Esophagus muscularis mucosa (tissue), 4 donors: ENCODE measurements at regions not wholly inside any gene's neighbourhood (a gene's known extent, or its start where the extent isn't known, plus 50 kb on each side); places are given as distances from the start of the nearest gene placed in this dataset.

Experiments
- DNase-seq: peaks from one replicate; pipeline ENCODE4 v3.0.0-alpha.2; 2017; ENCODE audit errors: extremely low spot score
- H3K27ac ChIP-seq, 4 donors: fragments of 200-600 bp; sonication (generic); replicated peaks in 1 of 4; 1 replicate in 3 of 4; 2 replicates in 1 of 4; pipeline ENCODE4 v1.5.1; 2016 to 2019; ENCODE audit warnings: mild to moderate bottlenecking in 1 of 4
- H3K27me3 ChIP-seq, 4 donors: fragments of 200-600 bp; sonication (generic); one replicate each; pipeline versions ENCODE4 v1.5.1 to v1.6.0; 2016 to 2019
- H3K36me3 ChIP-seq, 4 donors: fragments of 200-600 bp; sonication (generic); one replicate each; pipeline ENCODE4 v1.5.1; 2016 to 2019
- H3K4me1 ChIP-seq, 4 donors: fragments of 200-600 bp; sonication (generic); one replicate each; pipeline ENCODE4 v1.5.1; 2016 to 2019
- H3K4me3 ChIP-seq, 4 donors: fragments of 200-600 bp; sonication (generic); 1 replicate in 2 of 4; 2 replicates in 2 of 4; pipeline ENCODE4 v1.5.1; 2016 to 2019; ENCODE audit warnings: mild to moderate bottlenecking in 4 of 4, moderate library complexity in 1 of 4
- H3K9me3 ChIP-seq, 4 donors: fragments of 200-600 bp; sonication (generic); 1 replicate in 3 of 4; 2 replicates in 1 of 4; pipeline ENCODE4 v1.5.1; 2016 to 2019
- CTCF ChIP-seq, 3 experiments: fragments of 200-600 bp in 2 of 3; fragments of 450-650 bp in 1 of 3; sonication (generic) in 2 of 3; IDR thresholded peaks; one replicate each; pipeline ENCODE4 v1.5.1; 2017 to 2019; ENCODE audit warnings: antibody characterized with exemption in 3 of 3, mild to moderate bottlenecking in 2 of 3, moderate library complexity in 1 of 3
- EP300 ChIP-seq: sonication (generic); formaldehyde crosslinking; IDR thresholded peaks from one replicate; pipeline ENCODE4 v1.6.1; 2017; ENCODE audit warnings: antibody characterized with exemption
- POLR2A ChIP-seq: fragments of 450-650 bp; IDR thresholded peaks from one replicate; pipeline ENCODE4 v1.6.1; 2017; ENCODE audit warnings: antibody characterized with exemption, moderate library complexity, mild to moderate bottlenecking, low read depth
- POLR2AphosphoS5 ChIP-seq, 2 donors: sonication (generic); formaldehyde crosslinking; IDR thresholded peaks; one replicate each; pipeline ENCODE4 v1.6.1; 2017; ENCODE audit warnings: antibody characterized with exemption in 2 of 2
- WGBS: methylation state at CpG from one replicate; pipeline ENCODE4 v1.1.5; 2018; 5-methylcytosine and 5-hydroxymethylcytosine counted together
- intact Hi-C: fragments of 100-400 bp; cut with DNase I; formaldehyde crosslinking; loops from one replicate; pipeline ENCODE4 v1.15.1; 2023

- no peak overlapping the region for H3K4me3 ChIP-seq
- DNase-seq = no peak
- H3K36me3 ChIP-seq = no peaks in the 10 kb centered on the region
- H3K9me3 ChIP-seq = no peaks in the 10 kb centered on the region
- intact Hi-C loops = no loop called here
- no peaks in the 10 kb centered on the region for H3K27me3 ChIP-seq
- peaks cover 0 to 3% (median 0%) of the 10 kb centered on the region in 4 donors for H3K4me1 ChIP-seq
- no peak for TF ChIP-seq POLR2A
- no peak overlapping the region for H3K27ac ChIP-seq
These were observed 205.8 kb upstream of the CXCL13 start for GRCh38 chr4:77399831-77400230.

DNA sequence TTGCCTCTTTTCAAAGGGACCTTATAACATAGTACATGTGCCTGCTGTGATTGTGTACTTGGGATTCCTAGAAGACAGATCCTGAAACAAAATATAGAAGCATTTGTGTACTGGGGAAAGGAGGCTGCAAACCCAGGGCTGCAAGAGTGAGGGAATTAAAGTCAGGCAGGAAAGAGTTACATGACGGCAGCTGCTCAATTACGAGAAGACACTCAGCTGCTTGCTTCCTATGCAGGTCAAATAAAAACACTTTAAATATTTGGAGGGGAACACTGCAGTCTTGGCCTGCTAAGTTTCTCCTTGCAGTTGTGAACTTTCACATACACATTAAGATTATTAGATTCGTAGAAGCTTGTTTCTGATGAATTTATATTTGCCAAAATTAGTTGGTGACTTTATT, 191.9 kb upstream of the CXCL13 start:
- Histone ChIP-seq H3K4me1 (no peaks in the 10 kb centered on the region), H3K27me3 (no peaks in the 10 kb centered on the region), H3K36me3 (no peaks in the 10 kb centered on the region), H3K27ac (no peak overlapping the region), H3K9me3 (no peaks in the 10 kb centered on the region), H3K4me3 (no peak overlapping the region)
- DNase-seq = no peak
- intact Hi-C loops = no loop called here
- TF ChIP-seq POLR2A = no peak
- TF ChIP-seq CTCF (IDR thresholded peaks at IDR 0.05) = no peak
- no peak for TF ChIP-seq POLR2AphosphoS5 (IDR thresholded peaks at IDR 0.05)
- no peak for TF ChIP-seq EP300
- 33% methylated on average over 3 of the region's 3 CpGs for WGBS

DNA sequence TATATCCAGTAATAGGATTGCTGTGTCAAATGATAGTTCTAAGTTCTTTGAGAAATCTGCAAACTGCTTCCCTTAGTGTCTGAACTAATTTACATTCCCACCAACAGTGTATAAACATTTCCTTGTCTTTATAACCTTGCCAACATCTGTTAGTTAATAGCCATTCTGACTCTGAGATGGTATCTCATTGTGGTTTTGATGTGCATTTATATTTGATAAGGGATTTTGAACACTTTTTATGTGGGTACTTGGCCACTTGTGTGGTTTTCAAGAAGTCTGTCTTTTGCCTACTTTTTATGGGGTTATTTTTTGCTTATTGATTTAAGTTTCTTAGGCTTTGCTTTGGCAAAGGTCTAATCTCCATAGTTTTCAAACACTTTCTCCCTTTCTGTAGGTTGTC, 189.9 kb upstream of the CXCL13 start:
- intact Hi-C loops = no loop called here
- no peak for DNase-seq
- Histone ChIP-seq H3K27me3 (no peaks in the 10 kb centered on the region), H3K36me3 (no peaks in the 10 kb centered on the region), H3K9me3 (no peaks in the 10 kb centered on the region), H3K4me1 (no peaks in the 10 kb centered on the region), H3K27ac (no peak overlapping the region), H3K4me3 (no peak overlapping the region)
- TF ChIP-seq EP300 (no peak), CTCF (IDR thresholded peaks at IDR 0.05) (no peak), POLR2A (no peak), POLR2AphosphoS5 (IDR thresholded peaks at IDR 0.05) (no peak)

DNA sequence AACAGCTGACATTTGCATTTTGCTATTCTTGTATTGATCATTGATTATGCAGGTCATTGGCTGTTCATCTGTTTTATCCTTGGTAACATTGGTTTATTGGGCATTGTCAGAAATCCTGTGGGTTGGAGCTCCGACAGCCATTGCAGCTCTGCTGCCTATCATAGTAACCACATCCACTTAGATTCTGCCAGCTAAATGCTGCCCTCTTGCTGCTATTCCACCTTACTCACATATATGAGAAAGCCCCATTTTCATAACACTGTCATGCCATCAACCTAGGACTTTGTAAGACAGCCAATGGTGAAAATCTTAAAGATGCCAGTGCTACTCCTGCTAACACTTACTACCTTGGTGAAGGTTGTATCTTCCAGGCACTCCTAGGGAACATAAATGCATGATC, 187.3 kb upstream of the CXCL13 start:
- H3K9me3 ChIP-seq = no peaks in the 10 kb centered on the region
- TF ChIP-seq POLR2AphosphoS5 (IDR thresholded peaks at IDR 0.05) = no peak
- no peak for TF ChIP-seq POLR2A
- no peak for TF ChIP-seq EP300
- no peak for TF ChIP-seq CTCF (IDR thresholded peaks at IDR 0.05)
- 87% methylated on average over 1 of the region's 1 CpG for WGBS
- no peak for DNase-seq
- H3K27ac ChIP-seq = no peak overlapping the region
- no peaks in the 10 kb centered on the region for H3K27me3 ChIP-seq
- no peaks in the 10 kb centered on the region for H3K36me3 ChIP-seq
- intact Hi-C loops = no loop called here
- H3K4me1 ChIP-seq = no peaks in the 10 kb centered on the region
- no peak overlapping the region for H3K4me3 ChIP-seq

GRCh38 chr4:77430847-77431246, 174.8 kb upstream of the CXCL13 start:
- no peaks in the 10 kb centered on the region for H3K27me3 ChIP-seq
- intact Hi-C loops = loop anchor here (2.0 kb wide), 1 partner anchor 46 kb away; no protein-coding TSS in a partner anchor
- H3K4me1 ChIP-seq = peaks cover 4 to 30% (median 27%) of the 10 kb centered on the region in 4 donors
- 89% methylated on average over 4 of the region's 4 CpGs for WGBS
- TF ChIP-seq POLR2A (no peak), POLR2AphosphoS5 (IDR thresholded peaks at IDR 0.05) (no peak), CTCF (IDR thresholded peaks at IDR 0.05) (no peak), EP300 (no peak)
- no peak for DNase-seq
- no peak overlapping the region for H3K4me3 ChIP-seq
- H3K9me3 ChIP-seq = no peaks in the 10 kb centered on the region
- H3K36me3 ChIP-seq = no peaks in the 10 kb centered on the region
- no peak overlapping the region for H3K27ac ChIP-seq
